ENCODE measurements at regions not wholly inside any gene's neighbourhood (a gene's known extent, or its start where the extent isn't known, plus 50 kb on each side); places are given as distances from the start of the nearest gene placed in this dataset.
"Not testable (repeated sequence)": the region's sequence is repeated elsewhere in the genome, so short reads cannot be mapped to it uniquely, and the experiment has no call there.

DNA sequence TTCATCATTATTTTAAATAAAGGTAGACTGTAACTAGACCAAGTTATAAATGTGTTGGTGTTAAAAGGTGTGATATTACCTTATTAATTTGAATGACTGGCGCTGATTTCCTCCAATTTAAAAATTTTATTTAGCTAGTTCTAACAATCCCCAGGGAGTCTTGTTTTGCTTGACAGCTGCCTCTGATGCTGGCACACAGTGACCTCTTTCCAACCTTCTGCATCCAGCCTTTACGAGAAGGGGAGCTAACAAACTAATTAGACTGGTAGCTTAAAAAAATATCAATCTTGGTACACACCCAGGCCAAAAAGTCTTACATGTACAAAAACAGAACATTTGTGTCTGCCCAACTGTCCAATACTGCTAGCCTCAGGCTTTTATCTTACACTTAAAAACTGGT lies 51.8 kb upstream of the ENPEP start:
- no peak overlapping the region for H3K9ac ChIP-seq (ENCODE audit: low read depth in 1 of 3, low read length in 3 of 3)
- no peak overlapping the region for H3K27ac ChIP-seq (ENCODE audit: low read depth, low read length)
- no peaks in the 10 kb centered on the region for H3K36me3 ChIP-seq (ENCODE audit: control insufficient read depth in 3 of 3, insufficient read depth in 3 of 3, low read length in 3 of 3)
- H3K9me3 ChIP-seq (ENCODE audit: control insufficient read depth in 3 of 3, low read length in 3 of 3), result no peaks in the 10 kb centered on the region
- no peaks in the 10 kb centered on the region for H3K27me3 ChIP-seq (ENCODE audit: control insufficient read depth in 3 of 3, insufficient read depth in 3 of 3, low read length in 3 of 3)
- no peak overlapping the region for H3K4me3 ChIP-seq (ENCODE audit: low read length in 3 of 3)
- no peaks in the 10 kb centered on the region for H3K4me1 ChIP-seq (ENCODE audit: control insufficient read depth in 3 of 3, insufficient read depth in 3 of 3, low read length in 3 of 3)

DNA sequence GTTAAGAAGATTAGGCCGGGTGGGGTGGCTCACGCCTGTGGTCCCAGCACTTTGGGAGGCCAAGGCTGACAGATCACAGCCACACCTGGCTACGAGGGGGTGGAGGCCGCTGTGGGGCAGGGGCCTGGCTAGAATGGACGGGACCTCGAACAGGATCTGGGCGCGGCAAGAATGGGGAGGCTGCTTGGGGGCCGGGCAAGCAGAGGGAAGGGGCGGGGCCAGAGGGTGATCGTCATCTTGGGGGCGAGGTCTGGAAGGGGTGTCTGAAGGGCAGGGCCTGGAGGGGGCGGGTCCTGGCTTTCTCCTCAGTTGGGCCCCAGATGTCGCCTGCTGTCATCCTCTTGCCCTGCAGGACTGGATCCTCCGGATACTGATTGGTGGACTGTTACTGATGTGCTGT lies 57.3 kb upstream of the ENPEP start:
- peaks cover 0 to 4% (median 0%) of the 10 kb centered on the region in 3 donors for H3K4me1 ChIP-seq (ENCODE audit: control insufficient read depth in 3 of 3, insufficient read depth in 3 of 3, low read length in 3 of 3)
- H3K4me3 ChIP-seq (ENCODE audit: low read length in 3 of 3), result no peak overlapping the region
- no peaks in the 10 kb centered on the region for H3K36me3 ChIP-seq (ENCODE audit: control insufficient read depth in 3 of 3, insufficient read depth in 3 of 3, low read length in 3 of 3)
- no peaks in the 10 kb centered on the region for H3K27me3 ChIP-seq (ENCODE audit: control insufficient read depth in 3 of 3, insufficient read depth in 3 of 3, low read length in 3 of 3)
- no peak overlapping the region for H3K27ac ChIP-seq (ENCODE audit: low read depth, low read length)
- H3K9ac ChIP-seq (ENCODE audit: low read depth in 1 of 3, low read length in 3 of 3), result no peak overlapping the region
- no peaks in the 10 kb centered on the region for H3K9me3 ChIP-seq (ENCODE audit: control insufficient read depth in 3 of 3, low read length in 3 of 3)

DNA sequence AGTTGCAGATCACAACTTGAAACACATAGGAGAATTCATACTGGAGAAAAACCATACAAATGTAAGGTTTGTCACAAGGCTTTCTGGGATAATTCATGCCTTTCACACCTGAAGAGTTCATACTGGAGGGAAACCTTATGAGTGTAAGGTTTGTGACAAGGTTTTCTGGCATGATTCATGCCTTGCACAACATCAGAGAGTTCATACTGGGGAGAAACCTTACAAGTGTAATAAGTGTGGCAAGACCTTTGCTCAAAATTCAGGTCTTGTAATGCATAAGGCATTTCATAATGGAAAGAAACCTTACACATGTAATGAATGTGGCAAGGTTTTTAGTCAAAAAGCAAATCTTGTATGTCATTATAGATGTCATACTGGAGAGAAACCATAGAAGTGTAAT lies 58.8 kb upstream of the ENPEP start:
- H3K36me3 ChIP-seq (ENCODE audit: control insufficient read depth in 3 of 3, insufficient read depth in 3 of 3, low read length in 3 of 3), result no peaks in the 10 kb centered on the region
- H3K4me1 ChIP-seq (ENCODE audit: control insufficient read depth in 3 of 3, insufficient read depth in 3 of 3, low read length in 3 of 3), result peaks cover 0 to 4% (median 0%) of the 10 kb centered on the region in 3 donors
- H3K4me3 ChIP-seq (ENCODE audit: low read length in 3 of 3), result no peak overlapping the region
- no peaks in the 10 kb centered on the region for H3K9me3 ChIP-seq (ENCODE audit: control insufficient read depth in 3 of 3, low read length in 3 of 3)
- H3K27me3 ChIP-seq (ENCODE audit: control insufficient read depth in 3 of 3, insufficient read depth in 3 of 3, low read length in 3 of 3), result no peaks in the 10 kb centered on the region
- H3K27ac ChIP-seq (ENCODE audit: low read depth, low read length), result no peak overlapping the region
- H3K9ac ChIP-seq (ENCODE audit: low read depth in 1 of 3, low read length in 3 of 3), result no peak overlapping the region

DNA sequence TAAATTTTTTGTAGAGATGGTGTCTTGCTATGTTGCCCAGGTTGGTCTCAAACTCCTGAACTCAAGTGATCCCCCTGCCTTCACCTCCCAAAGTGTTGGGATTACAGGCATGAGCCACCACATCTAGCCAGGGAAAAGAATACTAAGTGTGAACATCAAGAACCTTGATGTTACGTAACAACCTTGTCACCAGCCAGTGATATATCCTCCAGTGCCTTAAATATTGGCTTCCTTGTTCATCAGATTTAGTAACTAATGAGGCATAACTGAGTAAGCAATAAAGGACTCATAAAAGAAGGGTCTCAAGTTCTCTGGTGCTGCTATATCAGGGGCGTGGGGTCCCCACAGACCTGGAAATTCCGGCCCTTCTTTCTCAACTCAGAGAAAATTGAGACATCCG lies 60.5 kb upstream of the ENPEP start:
- no peak overlapping the region for H3K4me3 ChIP-seq (ENCODE audit: low read length in 3 of 3)
- H3K27ac ChIP-seq (ENCODE audit: low read depth, low read length), result no peak overlapping the region
- peaks cover 0 to 4% (median 0%) of the 10 kb centered on the region in 3 donors for H3K4me1 ChIP-seq (ENCODE audit: control insufficient read depth in 3 of 3, insufficient read depth in 3 of 3, low read length in 3 of 3)
- no peak overlapping the region for H3K9ac ChIP-seq (ENCODE audit: low read depth in 1 of 3, low read length in 3 of 3)
- H3K27me3 ChIP-seq (ENCODE audit: control insufficient read depth in 3 of 3, insufficient read depth in 3 of 3, low read length in 3 of 3), result no peaks in the 10 kb centered on the region
- H3K9me3 ChIP-seq (ENCODE audit: control insufficient read depth in 3 of 3, low read length in 3 of 3), result no peaks in the 10 kb centered on the region
- H3K36me3 ChIP-seq (ENCODE audit: control insufficient read depth in 3 of 3, insufficient read depth in 3 of 3, low read length in 3 of 3), result no peaks in the 10 kb centered on the region

DNA sequence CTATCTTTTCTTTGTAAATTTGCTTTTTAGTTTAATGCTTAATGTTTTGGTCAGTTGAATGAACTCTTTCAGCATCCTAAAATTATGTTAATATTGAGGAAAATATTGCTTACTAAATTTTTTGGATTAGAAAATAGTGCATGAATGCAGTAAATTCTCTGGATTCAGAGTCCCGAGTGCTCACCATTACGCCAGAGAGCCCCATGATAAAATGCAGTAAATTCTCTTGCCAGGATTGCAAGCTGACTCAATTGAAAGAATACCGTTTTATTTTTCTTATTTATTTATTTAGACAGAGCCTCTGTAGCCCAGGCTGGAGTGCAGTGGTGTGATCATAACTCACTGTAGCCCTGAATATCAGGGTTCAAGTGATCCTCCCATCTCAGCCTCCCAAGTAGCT lies 60.9 kb upstream of the ENPEP start:
- H3K9ac ChIP-seq (ENCODE audit: low read depth in 1 of 3, low read length in 3 of 3), result no peak overlapping the region
- no peaks in the 10 kb centered on the region for H3K9me3 ChIP-seq (ENCODE audit: control insufficient read depth in 3 of 3, low read length in 3 of 3)
- H3K4me1 ChIP-seq (ENCODE audit: control insufficient read depth in 3 of 3, insufficient read depth in 3 of 3, low read length in 3 of 3), result peaks cover 0 to 4% (median 0%) of the 10 kb centered on the region in 3 donors
- H3K27ac ChIP-seq (ENCODE audit: low read depth, low read length), result no peak overlapping the region
- H3K36me3 ChIP-seq (ENCODE audit: control insufficient read depth in 3 of 3, insufficient read depth in 3 of 3, low read length in 3 of 3), result no peaks in the 10 kb centered on the region
- H3K27me3 ChIP-seq (ENCODE audit: control insufficient read depth in 3 of 3, insufficient read depth in 3 of 3, low read length in 3 of 3), result no peaks in the 10 kb centered on the region
- no peak overlapping the region for H3K4me3 ChIP-seq (ENCODE audit: low read length in 3 of 3)

DNA sequence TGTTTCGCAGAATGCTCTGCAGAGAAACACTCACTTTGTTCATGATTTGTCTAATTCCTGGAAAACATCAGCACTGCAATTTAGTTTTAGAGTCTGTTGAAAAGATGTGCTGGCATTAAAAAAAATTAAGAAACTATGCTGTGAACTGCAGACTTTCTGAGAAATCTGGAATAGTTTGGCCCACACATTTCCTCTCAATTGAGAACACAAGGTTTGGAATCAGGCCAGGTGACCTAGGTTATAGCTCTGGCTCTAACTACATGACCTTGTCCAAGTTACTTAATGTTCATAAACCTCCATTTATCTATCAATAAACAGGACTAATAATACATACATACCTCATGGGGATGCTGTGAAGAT lies 61.4 kb upstream of the ENPEP start:
- H3K4me1 ChIP-seq (ENCODE audit: control insufficient read depth in 3 of 3, insufficient read depth in 3 of 3, low read length in 3 of 3), result peaks cover 0 to 4% (median 0%) of the 10 kb centered on the region in 3 donors
- H3K9ac ChIP-seq (ENCODE audit: low read depth in 1 of 3, low read length in 3 of 3), result no peak overlapping the region
- H3K27me3 ChIP-seq (ENCODE audit: control insufficient read depth in 3 of 3, insufficient read depth in 3 of 3, low read length in 3 of 3), result no peaks in the 10 kb centered on the region
- H3K4me3 ChIP-seq (ENCODE audit: low read length in 3 of 3), result no peak overlapping the region
- no peaks in the 10 kb centered on the region for H3K36me3 ChIP-seq (ENCODE audit: control insufficient read depth in 3 of 3, insufficient read depth in 3 of 3, low read length in 3 of 3)
- H3K9me3 ChIP-seq (ENCODE audit: control insufficient read depth in 3 of 3, low read length in 3 of 3), result no peaks in the 10 kb centered on the region
- H3K27ac ChIP-seq (ENCODE audit: low read depth, low read length), result no peak overlapping the region

DNA sequence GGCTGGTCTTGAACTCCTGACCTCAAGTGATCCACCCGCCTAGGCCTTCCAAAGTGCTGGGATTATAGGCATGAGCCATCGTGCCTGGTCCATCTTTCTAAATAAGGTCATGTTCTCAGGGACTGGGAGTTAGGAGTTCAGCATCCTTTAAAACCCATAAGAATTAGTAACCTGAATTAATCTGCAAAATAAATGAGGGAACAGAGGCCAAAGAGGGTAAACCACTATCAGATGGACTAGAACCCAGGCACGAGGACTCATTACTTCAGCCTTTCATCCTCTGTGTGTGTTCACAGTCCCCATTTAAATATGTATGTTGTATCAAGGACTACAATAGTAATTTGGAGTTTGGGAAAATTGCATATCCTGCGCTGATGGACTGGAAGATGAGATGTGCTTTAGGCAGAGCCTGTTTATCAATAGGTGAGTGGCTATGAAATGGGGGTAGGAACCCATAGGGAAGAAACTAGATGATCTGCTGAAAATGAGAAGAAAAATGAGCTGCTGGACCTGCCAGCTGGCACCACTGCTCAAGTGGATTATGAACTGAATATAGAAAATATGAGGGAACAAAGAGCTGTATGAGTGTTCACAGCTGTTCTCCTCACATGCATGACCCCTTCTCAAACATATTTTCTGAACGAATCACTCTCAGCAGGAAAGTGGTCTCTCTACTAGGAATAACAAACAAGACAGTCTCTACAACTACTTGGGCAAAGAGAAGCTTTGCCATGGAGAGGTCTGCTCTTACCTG lies 62.0 kb upstream of the ENPEP start:
- H3K4me3 ChIP-seq (ENCODE audit: low read length in 3 of 3); H3K4me1 ChIP-seq (ENCODE audit: control insufficient read depth in 3 of 3, insufficient read depth in 3 of 3, low read length in 3 of 3); H3K27ac ChIP-seq (ENCODE audit: low read depth, low read length); H3K36me3 ChIP-seq (ENCODE audit: control insufficient read depth in 3 of 3, insufficient read depth in 3 of 3, low read length in 3 of 3); H3K9ac ChIP-seq (ENCODE audit: low read depth in 1 of 3, low read length in 3 of 3); H3K9me3 ChIP-seq (ENCODE audit: control insufficient read depth in 3 of 3, low read length in 3 of 3); H3K27me3 ChIP-seq (ENCODE audit: control insufficient read depth in 3 of 3, insufficient read depth in 3 of 3, low read length in 3 of 3): not testable (repeated sequence)

DNA sequence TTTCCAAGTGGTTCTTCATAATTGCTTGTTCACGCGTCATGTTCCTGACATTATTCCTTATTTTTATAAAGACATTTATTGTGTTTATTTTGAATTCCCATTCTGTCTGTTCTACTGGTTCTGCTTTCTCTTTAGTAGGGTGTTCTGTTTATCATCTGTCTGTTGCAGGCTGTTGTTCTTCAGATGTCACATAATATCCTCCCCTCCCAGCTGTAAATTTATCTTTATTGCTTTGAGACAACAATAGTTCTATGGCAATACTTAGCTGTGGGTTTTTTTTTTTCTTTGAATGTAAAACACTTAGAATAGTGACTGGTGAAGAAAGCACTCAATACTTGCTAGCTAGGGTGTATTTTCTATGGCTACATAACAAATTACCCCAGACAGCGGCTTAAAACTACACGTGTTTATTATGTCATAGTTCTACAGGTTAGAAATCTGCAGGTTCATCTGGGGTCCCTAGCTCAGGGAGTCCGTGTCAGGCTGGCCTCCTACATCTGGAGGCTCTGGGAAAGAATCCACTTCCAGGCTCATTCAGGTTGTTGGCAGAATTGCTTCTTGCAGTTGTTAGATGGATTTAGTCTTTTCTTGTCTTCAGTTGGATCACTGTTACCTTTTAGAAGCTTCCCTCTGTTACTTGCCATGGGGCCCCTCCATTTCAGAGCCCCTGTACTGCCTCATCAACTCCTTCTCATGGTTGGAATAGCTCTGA lies 63.4 kb upstream of the ENPEP start:
- Histone ChIP-seq H3K27me3 (ENCODE audit: control insufficient read depth in 3 of 3, insufficient read depth in 3 of 3, low read length in 3 of 3) (no peaks in the 10 kb centered on the region), H3K27ac (ENCODE audit: low read depth, low read length) (no peak overlapping the region), H3K36me3 (ENCODE audit: control insufficient read depth in 3 of 3, insufficient read depth in 3 of 3, low read length in 3 of 3) (no peaks in the 10 kb centered on the region), H3K9me3 (ENCODE audit: control insufficient read depth in 3 of 3, low read length in 3 of 3) (no peaks in the 10 kb centered on the region), H3K9ac (ENCODE audit: low read depth in 1 of 3, low read length in 3 of 3) (no peak overlapping the region), H3K4me1 (ENCODE audit: control insufficient read depth in 3 of 3, insufficient read depth in 3 of 3, low read length in 3 of 3) (peaks cover 0 to 4% (median 0%) of the 10 kb centered on the region in 3 donors), H3K4me3 (ENCODE audit: low read length in 3 of 3) (no peak overlapping the region)

DNA sequence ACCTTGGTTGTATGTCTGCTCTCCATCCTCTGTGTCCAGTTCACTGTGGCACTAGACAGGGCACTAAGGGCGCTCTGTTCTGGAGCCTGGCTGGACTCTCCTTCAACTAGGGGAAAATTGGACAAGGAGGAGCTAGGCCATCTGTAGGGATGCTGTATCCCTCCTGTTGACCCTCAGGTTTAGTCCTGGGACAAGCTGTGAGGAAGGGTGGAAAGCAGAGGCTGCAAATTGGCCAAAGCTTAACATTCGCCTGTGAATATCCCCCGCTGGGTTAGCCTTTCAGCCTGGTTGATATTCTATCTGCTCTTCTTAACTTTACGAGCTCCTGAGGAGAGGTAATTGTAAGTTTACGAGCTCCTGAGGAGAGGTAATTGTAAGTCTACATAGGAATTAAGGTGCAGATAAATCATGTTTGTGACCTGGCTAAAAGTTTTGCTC lies 64.4 kb upstream of the ENPEP start:
- Histone ChIP-seq H3K4me1 (ENCODE audit: control insufficient read depth in 3 of 3, insufficient read depth in 3 of 3, low read length in 3 of 3) (peaks cover 0 to 4% (median 0%) of the 10 kb centered on the region in 3 donors), H3K27ac (ENCODE audit: low read depth, low read length) (no peak overlapping the region), H3K9me3 (ENCODE audit: control insufficient read depth in 3 of 3, low read length in 3 of 3) (no peaks in the 10 kb centered on the region), H3K4me3 (ENCODE audit: low read length in 3 of 3) (no peak overlapping the region), H3K27me3 (ENCODE audit: control insufficient read depth in 3 of 3, insufficient read depth in 3 of 3, low read length in 3 of 3) (no peaks in the 10 kb centered on the region), H3K9ac (ENCODE audit: low read depth in 1 of 3, low read length in 3 of 3) (no peak overlapping the region), H3K36me3 (ENCODE audit: control insufficient read depth in 3 of 3, insufficient read depth in 3 of 3, low read length in 3 of 3) (no peaks in the 10 kb centered on the region)

DNA sequence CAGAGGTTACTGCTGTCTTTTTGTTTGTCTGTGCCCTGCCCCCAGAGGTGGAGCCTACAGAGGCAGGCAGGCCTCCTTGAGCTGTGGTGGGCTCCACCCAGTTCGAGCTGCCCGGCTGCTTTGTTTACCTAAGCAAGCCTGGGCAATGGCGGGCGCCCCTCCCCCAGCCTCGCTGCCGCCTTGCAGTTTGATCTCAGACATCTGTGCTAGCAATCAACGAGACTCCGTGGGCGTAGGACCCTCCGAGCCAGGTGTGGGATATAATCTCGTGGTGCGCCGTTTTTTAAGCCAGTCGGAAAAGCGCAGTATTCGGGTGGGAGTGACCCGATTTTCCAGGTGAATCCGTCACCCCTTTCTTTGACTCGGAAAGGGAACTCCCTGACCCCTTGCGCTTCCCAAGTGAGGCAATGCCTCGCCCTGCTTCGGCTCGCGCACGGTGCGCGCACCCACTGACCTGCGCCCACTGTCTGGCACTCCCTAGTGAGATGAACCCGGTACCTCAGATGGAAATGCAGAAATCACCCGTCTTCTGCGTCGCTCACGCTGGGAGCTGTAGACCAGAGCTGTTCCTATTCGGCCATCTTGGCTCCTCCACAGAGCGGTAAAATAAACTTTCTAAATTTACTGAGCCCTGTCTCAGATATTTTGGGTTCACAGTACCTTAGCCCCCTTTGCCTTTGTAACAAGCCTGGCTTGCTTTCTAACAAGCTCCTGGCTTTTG lies 64.9 kb upstream of the ENPEP start:
- not testable (repeated sequence) for H3K27me3 ChIP-seq (ENCODE audit: control insufficient read depth in 3 of 3, insufficient read depth in 3 of 3, low read length in 3 of 3); H3K9ac ChIP-seq (ENCODE audit: low read depth in 1 of 3, low read length in 3 of 3); H3K9me3 ChIP-seq (ENCODE audit: control insufficient read depth in 3 of 3, low read length in 3 of 3); H3K27ac ChIP-seq (ENCODE audit: low read depth, low read length); H3K36me3 ChIP-seq (ENCODE audit: control insufficient read depth in 3 of 3, insufficient read depth in 3 of 3, low read length in 3 of 3); H3K4me1 ChIP-seq (ENCODE audit: control insufficient read depth in 3 of 3, insufficient read depth in 3 of 3, low read length in 3 of 3); H3K4me3 ChIP-seq (ENCODE audit: low read length in 3 of 3)
